HFFc6 (cell line): ENCODE measurements at regions not wholly inside any gene's neighbourhood (a gene's known extent, or its start where the extent isn't known, plus 50 kb on each side); places are given as distances from the start of the nearest gene placed in this dataset.
"Not testable (repeated sequence)": the region's sequence is repeated elsewhere in the genome, so short reads cannot be mapped to it uniquely, and the experiment has no call there.

ENCODE experiments used
- DNase-seq: peaks from one replicate; pipeline ENCODE4 v3.0.0-alpha.2; 2018
- H3K27ac Mint-ChIP-seq: 2 replicates; pipeline ENCODE4 v1.8.0; 2020; ENCODE audit warnings: mild to moderate bottlenecking, mixed read lengths
- H3K27me3 Mint-ChIP-seq: 2 replicates; pipeline ENCODE4 v1.8.0; 2021; ENCODE audit warnings: mild to moderate bottlenecking, moderate library complexity, mixed read lengths; ENCODE audit not compliant: insufficient read depth
- H3K36me3 Mint-ChIP-seq: 2 replicates; pipeline ENCODE4 v1.8.0; 2021; ENCODE audit warnings: low read depth, mixed read lengths
- H3K4me1 Mint-ChIP-seq: 2 replicates; pipeline ENCODE4 v1.8.0; 2020; ENCODE audit warnings: low read depth, mixed read lengths
- H3K4me3 Mint-ChIP-seq: 2 replicates; pipeline ENCODE4 v1.8.0; 2020; ENCODE audit warnings: mild to moderate bottlenecking, moderate library complexity, mixed read lengths
- H3K9me3 Mint-ChIP-seq: 2 replicates; pipeline ENCODE4 v1.8.0; 2020; ENCODE audit warnings: mild to moderate bottlenecking, mixed read lengths
- TF ChIP-seq, protein P1 (sequence below): fragments of 200-600 bp; sonication (generic); IDR thresholded peaks from 2 replicates; pipeline ENCODE4 v1.5.0; 2021; ENCODE audit warnings: antibody characterized with exemption, mild to moderate bottlenecking

DNA sequence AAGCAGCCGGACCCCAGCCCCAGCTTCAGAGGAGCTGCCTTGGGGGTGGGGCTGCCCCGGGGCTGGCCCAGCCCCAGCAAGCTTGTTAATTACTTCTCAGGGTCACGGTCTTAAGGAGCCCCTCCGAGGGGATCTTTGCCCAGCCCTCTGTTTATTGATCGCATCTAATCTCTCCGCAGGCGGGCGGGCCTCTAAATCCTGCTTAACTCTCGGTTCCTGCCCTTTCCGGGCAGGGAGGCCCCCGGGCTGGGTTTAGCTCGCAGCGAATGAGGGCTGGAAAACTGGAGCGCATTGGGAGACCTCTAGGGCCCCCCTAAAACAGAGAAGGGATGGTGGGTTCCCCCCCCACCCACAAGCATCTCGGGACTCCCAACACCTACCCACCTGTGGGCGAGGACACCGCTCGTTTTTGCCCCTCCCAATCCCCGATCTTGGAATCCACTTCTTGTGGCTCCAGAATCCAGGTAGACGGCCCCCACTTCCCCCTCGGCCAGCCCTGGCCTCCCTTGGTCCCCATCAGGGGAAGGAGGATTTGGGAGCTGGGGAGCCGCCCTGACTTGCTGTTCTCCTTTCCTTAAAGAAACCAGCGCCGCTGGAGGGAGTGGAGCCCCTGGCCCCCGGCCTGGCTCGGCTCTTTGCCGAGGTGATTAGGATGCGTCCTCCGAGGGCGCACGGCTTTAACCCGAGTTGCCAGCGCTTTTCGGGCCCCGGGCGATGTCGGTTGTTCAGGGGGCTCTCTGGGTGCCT lies 59.5 kb upstream of the ADGRL1 start:
- H3K4me1 Mint-ChIP-seq, result no peaks in the 10 kb centered on the region
- no peaks in the 10 kb centered on the region for H3K9me3 Mint-ChIP-seq
- no peak overlapping the region for H3K4me3 Mint-ChIP-seq
- H3K27me3 Mint-ChIP-seq, result peaks cover 34% of the 10 kb centered on the region
- TF ChIP-seq, protein P1, sequence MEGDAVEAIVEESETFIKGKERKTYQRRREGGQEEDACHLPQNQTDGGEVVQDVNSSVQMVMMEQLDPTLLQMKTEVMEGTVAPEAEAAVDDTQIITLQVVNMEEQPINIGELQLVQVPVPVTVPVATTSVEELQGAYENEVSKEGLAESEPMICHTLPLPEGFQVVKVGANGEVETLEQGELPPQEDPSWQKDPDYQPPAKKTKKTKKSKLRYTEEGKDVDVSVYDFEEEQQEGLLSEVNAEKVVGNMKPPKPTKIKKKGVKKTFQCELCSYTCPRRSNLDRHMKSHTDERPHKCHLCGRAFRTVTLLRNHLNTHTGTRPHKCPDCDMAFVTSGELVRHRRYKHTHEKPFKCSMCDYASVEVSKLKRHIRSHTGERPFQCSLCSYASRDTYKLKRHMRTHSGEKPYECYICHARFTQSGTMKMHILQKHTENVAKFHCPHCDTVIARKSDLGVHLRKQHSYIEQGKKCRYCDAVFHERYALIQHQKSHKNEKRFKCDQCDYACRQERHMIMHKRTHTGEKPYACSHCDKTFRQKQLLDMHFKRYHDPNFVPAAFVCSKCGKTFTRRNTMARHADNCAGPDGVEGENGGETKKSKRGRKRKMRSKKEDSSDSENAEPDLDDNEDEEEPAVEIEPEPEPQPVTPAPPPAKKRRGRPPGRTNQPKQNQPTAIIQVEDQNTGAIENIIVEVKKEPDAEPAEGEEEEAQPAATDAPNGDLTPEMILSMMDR, result no peak
- H3K36me3 Mint-ChIP-seq, result no peaks in the 10 kb centered on the region
- H3K27ac Mint-ChIP-seq, result no peak overlapping the region
- no peak for DNase-seq

DNA sequence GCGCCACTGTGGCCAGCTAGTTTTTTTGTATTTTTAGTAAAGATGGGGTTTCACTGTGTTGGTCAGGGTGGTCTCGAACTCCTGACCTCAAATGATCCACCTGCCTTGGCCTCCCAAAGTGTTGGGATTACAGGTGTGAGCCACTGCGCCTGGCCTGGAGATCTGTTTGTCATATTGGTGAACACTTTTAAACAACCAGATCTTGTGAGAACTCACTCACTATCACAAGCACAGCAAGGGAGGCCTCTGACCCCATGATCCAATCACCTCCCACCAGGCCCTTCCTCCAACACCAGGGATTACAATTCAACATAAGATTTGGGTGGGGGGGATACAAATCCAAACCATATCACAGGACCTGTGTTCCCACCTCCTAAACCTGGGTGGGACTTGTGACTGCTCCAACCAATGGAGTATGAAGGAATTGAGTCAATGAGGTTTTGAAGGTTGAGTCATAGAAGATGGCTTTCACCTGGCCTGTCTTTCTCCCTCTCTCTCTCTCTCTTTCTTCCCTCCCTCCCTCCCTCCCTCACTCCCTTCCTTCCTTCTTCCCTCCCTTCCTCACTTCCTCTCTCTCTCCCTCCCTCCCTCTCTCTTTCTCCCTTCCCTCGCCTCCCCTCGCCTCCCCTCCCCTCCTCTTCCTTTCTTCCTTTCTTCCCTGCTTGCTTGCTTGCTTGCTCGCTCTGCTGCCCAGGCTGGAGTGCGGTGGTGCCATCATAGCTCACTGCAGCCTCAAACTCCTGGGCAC lies 50.1 kb upstream of the ADGRL1 start:
- not testable (repeated sequence) for H3K4me3 Mint-ChIP-seq, H3K27ac Mint-ChIP-seq, H3K4me1 Mint-ChIP-seq, H3K9me3 Mint-ChIP-seq, DNase-seq, H3K36me3 Mint-ChIP-seq
- H3K27me3 Mint-ChIP-seq, result peaks cover 13% of the 10 kb centered on the region
